Tibial artery (tissue), 4 donors: ENCODE measurements at regions not wholly inside any gene's neighbourhood (a gene's known extent, or its start where the extent isn't known, plus 50 kb on each side); places are given as distances from the start of the nearest gene placed in this dataset.

Source experiments
- DNase-seq, 2 donors: peaks; one replicate each; pipeline ENCODE4 v3.0.0-alpha.2; 2019
- H3K27ac ChIP-seq, 2 donors: fragments of 200-600 bp; sonication (generic) in 1 of 2; 1 replicate in 1 of 2; 2 replicates in 1 of 2; pipeline ENCODE4 v1.5.1; 2018 to 2019; ENCODE audit warnings: mild to moderate bottlenecking in 1 of 2
- H3K27me3 ChIP-seq, 2 donors: fragments of 200-600 bp; sonication (generic) in 1 of 2; one replicate each; pipeline versions ENCODE4 v1.5.1 to v1.6.0; 2016 to 2019
- H3K36me3 ChIP-seq, 3 donors: fragments of 200-600 bp; sonication (generic) in 2 of 3; one replicate each; pipeline ENCODE4 v1.5.1; 2016 to 2019; ENCODE audit warnings: mild to moderate bottlenecking in 2 of 3
- H3K4me1 ChIP-seq, 4 donors: fragments of 200-600 bp; sonication (generic) in 2 of 4; 1 replicate in 3 of 4; 2 replicates in 1 of 4; pipeline ENCODE4 v1.5.1; 2016 to 2019
- H3K4me3 ChIP-seq, 2 donors: fragments of 200-600 bp; sonication (generic) in 1 of 2; 1 replicate in 1 of 2; 2 replicates in 1 of 2; pipeline ENCODE4 v1.5.1; 2018 to 2019; ENCODE audit warnings: mild to moderate bottlenecking in 2 of 2
- H3K9me3 ChIP-seq, 3 donors: fragments of 200-600 bp; sonication (generic) in 1 of 3; one replicate each; pipeline ENCODE4 v1.5.1; 2016 to 2019
- intact Hi-C: fragments of 100-400 bp; cut with DNase I; formaldehyde crosslinking; loops from one replicate; pipeline ENCODE4 v1.15.0; 2023; ENCODE audit warnings: low total_unique reads
- TF ChIP-seq, protein P1 (sequence below), 2 experiments: fragments of 200-600 bp in 1 of 2; fragments of 450-650 bp in 1 of 2; IDR thresholded peaks; one replicate each; pipeline ENCODE4 v1.5.1; 2017 to 2019; ENCODE audit warnings: antibody characterized with exemption in 2 of 2, mild to moderate bottlenecking in 1 of 2, moderate library complexity in 1 of 2

DNA sequence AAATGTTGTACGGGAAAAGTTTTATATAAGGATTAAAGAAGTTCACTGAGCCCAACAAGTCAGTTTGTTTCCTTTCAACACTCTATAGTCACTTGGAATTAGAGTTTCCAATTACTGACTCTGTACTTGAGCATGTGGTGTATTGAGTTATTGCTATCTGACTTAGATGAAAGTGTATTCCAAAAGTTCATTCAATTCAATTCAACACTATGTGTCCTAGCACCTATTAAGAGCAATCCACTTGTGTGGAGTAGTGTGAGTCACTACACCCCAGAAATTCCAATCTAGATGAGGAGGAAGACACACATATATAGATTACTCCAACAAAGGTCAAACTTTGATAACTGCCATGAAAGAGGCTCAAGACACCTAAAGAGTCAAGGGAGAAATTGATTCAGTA is 98.2 kb upstream of the SLCO6A1 start:
- intact Hi-C loops = no loop called here
- DNase-seq = no peak

DNA sequence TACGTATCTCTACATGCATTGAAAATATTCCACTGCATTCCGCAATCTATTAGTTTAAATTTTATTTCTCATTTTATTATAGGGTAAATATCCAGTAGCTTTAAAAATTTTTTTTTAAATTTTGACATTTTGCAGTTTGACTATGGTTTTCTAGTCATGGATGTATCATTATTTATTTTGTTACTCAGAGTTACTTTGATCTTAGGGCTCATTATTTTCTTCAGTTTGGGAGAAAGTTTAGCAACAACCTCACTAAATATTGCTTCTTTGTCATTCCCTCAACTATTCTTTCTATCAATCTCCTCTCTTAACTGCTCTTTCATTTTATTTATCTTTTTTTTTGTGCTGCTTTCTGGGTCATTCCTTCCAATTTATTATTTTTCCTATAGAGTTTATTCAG is 100.5 kb upstream of the SLCO6A1 start:
- peaks cover 0 to 18% (median 1%) of the 10 kb centered on the region in 4 donors for H3K4me1 ChIP-seq
- TF ChIP-seq, protein P1, sequence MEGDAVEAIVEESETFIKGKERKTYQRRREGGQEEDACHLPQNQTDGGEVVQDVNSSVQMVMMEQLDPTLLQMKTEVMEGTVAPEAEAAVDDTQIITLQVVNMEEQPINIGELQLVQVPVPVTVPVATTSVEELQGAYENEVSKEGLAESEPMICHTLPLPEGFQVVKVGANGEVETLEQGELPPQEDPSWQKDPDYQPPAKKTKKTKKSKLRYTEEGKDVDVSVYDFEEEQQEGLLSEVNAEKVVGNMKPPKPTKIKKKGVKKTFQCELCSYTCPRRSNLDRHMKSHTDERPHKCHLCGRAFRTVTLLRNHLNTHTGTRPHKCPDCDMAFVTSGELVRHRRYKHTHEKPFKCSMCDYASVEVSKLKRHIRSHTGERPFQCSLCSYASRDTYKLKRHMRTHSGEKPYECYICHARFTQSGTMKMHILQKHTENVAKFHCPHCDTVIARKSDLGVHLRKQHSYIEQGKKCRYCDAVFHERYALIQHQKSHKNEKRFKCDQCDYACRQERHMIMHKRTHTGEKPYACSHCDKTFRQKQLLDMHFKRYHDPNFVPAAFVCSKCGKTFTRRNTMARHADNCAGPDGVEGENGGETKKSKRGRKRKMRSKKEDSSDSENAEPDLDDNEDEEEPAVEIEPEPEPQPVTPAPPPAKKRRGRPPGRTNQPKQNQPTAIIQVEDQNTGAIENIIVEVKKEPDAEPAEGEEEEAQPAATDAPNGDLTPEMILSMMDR (IDR thresholded peaks at IDR 0.05) = no peak
- intact Hi-C loops = no loop called here
- no peaks in the 10 kb centered on the region for H3K36me3 ChIP-seq
- H3K27ac ChIP-seq = no peak overlapping the region
- no peak overlapping the region for H3K4me3 ChIP-seq
- H3K27me3 ChIP-seq = no peaks in the 10 kb centered on the region
- no peaks in the 10 kb centered on the region for H3K9me3 ChIP-seq
- no peak for DNase-seq

More for the DNA sequence above, 98.2 kb upstream of the SLCO6A1 start:
- no peaks in the 10 kb centered on the region for H3K9me3 ChIP-seq
- peaks cover 0 to 14% (median under 1%) of the 10 kb centered on the region in 4 donors for H3K4me1 ChIP-seq
- no peaks in the 10 kb centered on the region for H3K36me3 ChIP-seq
- TF ChIP-seq, protein P1 (IDR thresholded peaks at IDR 0.05) = no peak
- H3K27ac ChIP-seq = no peak overlapping the region
- no peaks in the 10 kb centered on the region for H3K27me3 ChIP-seq
- H3K4me3 ChIP-seq = no peak overlapping the region

DNA sequence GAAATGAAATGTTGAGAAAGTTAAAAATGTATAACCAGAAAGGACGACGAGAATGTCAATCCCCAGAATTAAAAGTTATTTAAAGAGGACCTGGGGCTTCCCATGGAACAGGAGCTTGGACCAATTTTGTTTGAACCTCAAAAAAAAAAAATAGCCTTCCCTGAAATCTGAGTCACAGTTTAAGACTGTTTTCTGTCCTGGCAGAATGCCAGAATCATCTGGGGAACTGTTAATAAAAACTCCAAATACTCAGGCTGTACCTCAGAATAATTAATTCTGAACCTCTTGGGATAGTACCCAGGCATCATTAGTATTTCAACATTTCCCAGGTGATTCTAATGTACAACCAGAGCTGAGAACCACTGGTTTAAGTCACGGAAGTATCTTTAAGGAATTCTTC is 102.2 kb upstream of the SLCO6A1 start:
- DNase-seq = no peak
- no peaks in the 10 kb centered on the region for H3K36me3 ChIP-seq
- intact Hi-C loops = no loop called here

DNA sequence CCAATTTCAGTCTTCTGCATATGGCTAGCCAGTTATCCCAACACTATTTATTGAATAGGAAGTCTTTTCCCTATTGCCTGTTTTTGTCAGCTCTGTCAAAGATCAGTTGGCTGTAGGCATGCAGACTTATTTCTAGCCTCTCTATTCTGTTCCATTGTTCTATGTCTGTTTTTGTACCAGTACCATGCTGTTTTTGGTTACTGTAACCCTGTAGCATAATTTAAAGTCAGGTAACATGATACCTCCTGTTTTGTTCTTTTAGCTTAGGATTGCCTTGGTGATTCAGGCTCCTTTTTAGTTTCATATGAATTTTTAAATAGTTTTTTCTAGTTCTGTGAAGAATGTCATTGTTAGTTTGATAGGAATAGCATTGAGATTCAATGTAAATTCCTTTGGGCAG is 104.9 kb upstream of the SLCO6A1 start:
- Histone ChIP-seq H3K27ac (no peak overlapping the region), H3K27me3 (no peaks in the 10 kb centered on the region), H3K4me1 (peaks cover 0 to 18% (median 1%) of the 10 kb centered on the region in 4 donors), H3K9me3 (no peaks in the 10 kb centered on the region), H3K4me3 (no peak overlapping the region), H3K36me3 (no peaks in the 10 kb centered on the region)
- intact Hi-C loops = no loop called here
- TF ChIP-seq, protein P1 (IDR thresholded peaks at IDR 0.05) = no peak
- DNase-seq = no peak

More for the DNA sequence above, 102.2 kb upstream of the SLCO6A1 start:
- Histone ChIP-seq H3K27me3 (no peaks in the 10 kb centered on the region), H3K9me3 (no peaks in the 10 kb centered on the region), H3K4me1 (peaks cover 0 to 18% (median 1%) of the 10 kb centered on the region in 4 donors), H3K4me3 (no peak overlapping the region), H3K27ac (no peak overlapping the region)
- TF ChIP-seq, protein P1 (IDR thresholded peaks at IDR 0.05) = no peak

DNA sequence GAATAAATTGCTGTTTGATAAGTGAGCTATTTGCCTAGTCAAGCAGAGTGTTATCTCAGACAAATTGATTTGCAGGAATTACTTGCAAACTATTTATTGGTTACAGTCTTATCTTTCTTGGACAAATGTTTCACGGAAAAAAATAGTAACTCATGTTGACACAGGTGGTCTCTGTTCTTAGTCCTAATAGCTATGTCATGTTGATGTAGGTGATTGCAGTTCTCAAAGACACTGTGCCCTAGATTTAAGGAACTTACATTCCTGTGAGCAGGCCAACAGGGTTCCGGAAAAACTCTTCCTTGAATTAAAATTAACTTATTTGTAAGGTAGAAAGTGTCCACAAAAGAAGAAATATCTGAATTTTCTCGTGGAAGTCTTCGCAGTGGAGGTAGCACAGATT is 109.6 kb upstream of the SLCO6A1 start:
- no peaks in the 10 kb centered on the region for H3K36me3 ChIP-seq
- intact Hi-C loops = no loop called here
- H3K4me3 ChIP-seq = no peak overlapping the region
- H3K27me3 ChIP-seq = no peaks in the 10 kb centered on the region
- H3K9me3 ChIP-seq = no peaks in the 10 kb centered on the region
- TF ChIP-seq, protein P1 (IDR thresholded peaks at IDR 0.05) = no peak
- H3K4me1 ChIP-seq = no peaks in the 10 kb centered on the region
- H3K27ac ChIP-seq = no peak overlapping the region
- DNase-seq = no peak

DNA sequence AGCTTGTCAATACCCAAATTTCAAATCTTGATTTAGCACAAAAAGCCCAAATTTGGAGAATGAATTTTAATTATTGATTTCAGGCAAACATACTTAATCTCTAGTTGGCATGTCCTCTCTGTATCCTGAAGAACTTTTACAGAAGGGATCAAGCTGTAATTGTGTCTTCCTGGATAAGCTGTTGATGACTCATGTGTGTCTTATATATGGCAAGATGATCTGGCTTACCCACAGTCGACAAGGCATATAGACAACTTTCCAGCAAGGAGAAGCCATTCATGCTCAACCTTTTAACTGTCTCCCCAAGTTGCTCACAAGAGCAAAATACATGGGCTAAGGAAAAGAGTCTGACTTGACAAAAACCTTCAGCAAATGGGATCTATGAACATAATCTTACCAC is 112.5 kb upstream of the SLCO6A1 start:
- no peak for DNase-seq
- H3K27ac ChIP-seq = no peak overlapping the region
- H3K9me3 ChIP-seq = no peaks in the 10 kb centered on the region
- H3K27me3 ChIP-seq = no peaks in the 10 kb centered on the region
- intact Hi-C loops = no loop called here
- no peaks in the 10 kb centered on the region for H3K4me1 ChIP-seq
- H3K36me3 ChIP-seq = no peaks in the 10 kb centered on the region
- H3K4me3 ChIP-seq = no peak overlapping the region
- TF ChIP-seq, protein P1 (IDR thresholded peaks at IDR 0.05) = no peak
